ENCODE measurements at regions not wholly inside any gene's neighbourhood (a gene's known extent, or its start where the extent isn't known, plus 50 kb on each side); places are given as distances from the start of the nearest gene placed in this dataset.

GRCh38 chr4:45876235-45876890, 247.5 kb downstream of the GABRG1 start:
- TF ChIP-seq CTCF (IDR thresholded peaks at IDR 0.05; ENCODE audit: insufficient read depth, low read length) (no peak), POLR2AphosphoS5 (IDR thresholded peaks at IDR 0.05; ENCODE audit: low read depth) (no peak)
